ENCODE measurements at regions not wholly inside any gene's neighbourhood (a gene's known extent, or its start where the extent isn't known, plus 50 kb on each side); places are given as distances from the start of the nearest gene placed in this dataset.

GRCh38 chrX:95628796-95629195 lies 1055.8 kb upstream of the DIAPH2 start:
- no peak for TF ChIP-seq ZFP30 (CRISPR knock-in tag; IDR thresholded peaks at IDR 0.05)
- no peak for TF ChIP-seq SNAI2 (CRISPR knock-in tag; IDR thresholded peaks at IDR 0.05)

All from SK-N-SH treated with all-trans-retinoic acid at 6 μM for 48 hours (cell line).